IPS-18c (cell line): ENCODE measurements at regions not wholly inside any gene's neighbourhood (a gene's known extent, or its start where the extent isn't known, plus 50 kb on each side); places are given as distances from the start of the nearest gene placed in this dataset.
A peak's percentile ranks its signal among the peaks of the same experiment; 100 is the strongest.
"Not testable (repeated sequence)": the region's sequence is repeated elsewhere in the genome, so short reads cannot be mapped to it uniquely, and the experiment has no call there.

Experiments used
- H3K4me3 ChIP-seq: 2 replicates; pipeline ENCODE4 v1.7.0; 2013; ENCODE audit warnings: low read depth, mild to moderate bottlenecking, low read length, moderate library complexity; ENCODE audit not compliant: insufficient read depth
- H3K9me3 ChIP-seq: one replicate; pipeline ENCODE4 v1.6.1; 2013; ENCODE audit warnings: mild to moderate bottlenecking, low read length, moderate library complexity; ENCODE audit not compliant: control insufficient read depth, insufficient read depth

GRCh38 chr21:14321042-14321441 lies 61.9 kb downstream of the HSPA13 start:
- Histone ChIP-seq H3K9me3 (no peaks in the 10 kb centered on the region), H3K4me3 (no peak overlapping the region)

GRCh38 chr21:14319805-14320204 lies 63.1 kb downstream of the HSPA13 start:
- H3K9me3 ChIP-seq: no peaks in the 10 kb centered on the region

GRCh38 chr21:14318578-14318977 lies 64.4 kb downstream of the HSPA13 start:
- Histone ChIP-seq H3K9me3 (no peaks in the 10 kb centered on the region), H3K4me3 (no peak overlapping the region)

More at GRCh38 chr21:14319805-14320204, 63.1 kb downstream of the HSPA13 start:
- no peak overlapping the region for H3K4me3 ChIP-seq

- Histone ChIP-seq H3K9me3 (no peaks in the 10 kb centered on the region), H3K4me3 (no peak overlapping the region)
Observed at GRCh38 chr21:14317507-14317906, 65.4 kb downstream of the HSPA13 start.

GRCh38 chr21:14313300-14313699 lies 69.6 kb downstream of the HSPA13 start:
- Histone ChIP-seq H3K9me3 (no peaks in the 10 kb centered on the region), H3K4me3 (no peak overlapping the region)

- no peaks in the 10 kb centered on the region for H3K9me3 ChIP-seq
- no peak overlapping the region for H3K4me3 ChIP-seq
Observed at GRCh38 chr21:14312871-14313270, 70.1 kb downstream of the HSPA13 start.

GRCh38 chr21:14308234-14308633 lies 74.7 kb downstream of the HSPA13 start:
- Histone ChIP-seq H3K4me3 (no peak overlapping the region), H3K9me3 (no peaks in the 10 kb centered on the region)

DNA sequence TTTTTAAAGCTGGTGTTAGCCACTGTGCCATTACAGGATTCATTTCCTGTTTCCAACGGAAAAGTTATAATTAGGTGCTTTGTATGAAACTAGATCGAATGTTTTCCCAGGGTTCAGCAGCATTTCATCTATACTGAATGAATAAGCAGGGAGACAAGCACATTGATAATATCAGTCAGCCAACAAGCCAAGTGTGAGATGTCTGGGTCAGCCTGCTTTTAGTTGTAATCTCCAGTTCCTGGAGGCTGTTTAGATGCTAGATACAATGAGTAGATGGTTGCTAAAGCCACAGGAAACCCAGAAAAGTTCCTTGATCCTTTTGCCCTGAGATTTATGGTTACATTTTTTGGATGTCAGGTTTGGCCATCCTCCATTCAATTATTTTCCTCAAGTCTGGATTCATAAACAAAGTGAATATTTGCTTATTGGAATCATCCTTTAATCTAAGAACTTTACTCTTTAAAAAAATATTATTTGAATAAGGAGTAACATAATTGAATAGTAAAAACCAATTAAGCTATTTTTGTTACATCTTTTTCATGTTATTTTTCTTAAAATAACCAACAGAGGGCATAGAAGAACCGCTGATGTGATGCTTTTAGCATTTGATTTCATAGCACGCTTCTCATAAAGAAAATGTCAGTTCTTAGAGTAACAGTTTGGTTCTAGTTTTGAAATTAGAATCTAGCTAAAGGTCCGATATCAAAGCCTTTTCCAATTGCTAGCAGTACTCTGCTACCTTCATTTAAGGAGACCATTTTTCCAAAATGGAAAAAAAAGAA lies 76.6 kb downstream of the HSPA13 start:
- Histone ChIP-seq H3K9me3 (no peaks in the 10 kb centered on the region), H3K4me3 (no peak overlapping the region)

- H3K9me3 ChIP-seq: no peaks in the 10 kb centered on the region
- no peak overlapping the region for H3K4me3 ChIP-seq
Observed at GRCh38 chr21:14303731-14304488, 79.0 kb downstream of the HSPA13 start.

- Histone ChIP-seq H3K4me3 (no peak overlapping the region), H3K9me3 (no peaks in the 10 kb centered on the region)
Observed at GRCh38 chr21:14300074-14300473, 82.9 kb downstream of the HSPA13 start.

GRCh38 chr21:14290576-14290975 lies 74.6 kb downstream of the RBM11 start:
- Histone ChIP-seq H3K4me3 (no peak overlapping the region), H3K9me3 (no peaks in the 10 kb centered on the region)

DNA sequence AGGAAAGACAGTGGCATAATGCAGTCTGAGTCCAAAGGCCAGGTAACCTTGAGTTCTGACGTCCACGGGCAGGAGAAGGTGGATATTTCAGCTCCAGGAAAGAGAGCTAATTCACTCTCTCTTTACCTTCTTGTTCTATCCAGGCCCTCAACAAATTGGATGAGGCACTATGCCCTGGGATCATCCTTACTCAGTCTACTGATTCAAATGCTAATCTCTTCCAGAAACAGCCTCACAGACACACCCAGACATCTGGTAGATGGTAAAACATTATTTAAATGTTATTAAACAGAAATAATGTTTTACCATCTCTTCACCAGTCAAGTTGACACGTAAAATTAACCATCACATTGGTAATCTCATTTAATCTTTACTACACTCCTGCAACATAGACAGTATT lies 73.0 kb downstream of the RBM11 start:
- no peaks in the 10 kb centered on the region for H3K9me3 ChIP-seq

GRCh38 chr21:14285147-14285761 lies 69.3 kb downstream of the RBM11 start:
- no peak overlapping the region for H3K4me3 ChIP-seq
- H3K9me3 ChIP-seq: no peaks in the 10 kb centered on the region

More for the DNA sequence above, 73.0 kb downstream of the RBM11 start:
- H3K4me3 ChIP-seq: no peak overlapping the region

- no peaks in the 10 kb centered on the region for H3K9me3 ChIP-seq
- no peak overlapping the region for H3K4me3 ChIP-seq
Observed at GRCh38 chr21:14284481-14284880, 68.5 kb downstream of the RBM11 start.

- peak overlapping the region; percentile 6; the same call in 1 of the 2 replicates for H3K4me3 ChIP-seq
- not testable (repeated sequence) for H3K9me3 ChIP-seq
Observed at GRCh38 chr21:14281188-14281900, 65.4 kb downstream of the RBM11 start.
